HEK293T (cell line): ENCODE measurements at regions not wholly inside any gene's neighbourhood (a gene's known extent, or its start where the extent isn't known, plus 50 kb on each side); places are given as distances from the start of the nearest gene placed in this dataset.

Experiments
- ARNT ChIP-seq: fragments of 450-650 bp; IDR thresholded peaks from 2 replicates; pipeline ENCODE4 v1.6.1; 2017; ENCODE audit warnings: mild to moderate bottlenecking
- BHLHE40 ChIP-seq: fragments of 450-650 bp; IDR thresholded peaks from 2 replicates; pipeline ENCODE4 v1.6.1; 2016; ENCODE audit warnings: mild to moderate bottlenecking, moderate library complexity, borderline replicate concordance
- CTBP1 ChIP-seq: fragments of 450-650 bp; IDR thresholded peaks from 2 replicates; pipeline ENCODE4 v1.6.1; 2016; ENCODE audit warnings: borderline replicate concordance
- FOXA1 ChIP-seq: fragments of 450-650 bp; IDR thresholded peaks from 2 replicates; pipeline ENCODE4 v1.6.1; 2016; ENCODE audit warnings: mild to moderate bottlenecking
- FOXK2 ChIP-seq: fragments of 450-650 bp; IDR thresholded peaks from 2 replicates; pipeline ENCODE4 v1.6.1; 2016; ENCODE audit warnings: mild to moderate bottlenecking
- FOXM1 ChIP-seq: fragments of 450-650 bp; IDR thresholded peaks from 2 replicates; pipeline ENCODE4 v1.6.1; 2017; ENCODE audit warnings: mild to moderate bottlenecking, borderline replicate concordance
- HDGF ChIP-seq: fragments of 450-650 bp; IDR thresholded peaks from 2 replicates; pipeline ENCODE4 v1.6.1; 2017; ENCODE audit warnings: antibody characterized with exemption, borderline replicate concordance
- L3MBTL2 ChIP-seq: fragments of 450-650 bp; conservative IDR thresholded peaks from 2 replicates; pipeline ENCODE4 v1.6.1; 2016; ENCODE audit warnings: mild to moderate bottlenecking
- SP1 ChIP-seq: fragments of 450-650 bp; IDR thresholded peaks from 2 replicates; pipeline ENCODE4 v1.6.1; 2017
- SUZ12 ChIP-seq: fragments of 450-650 bp; IDR thresholded peaks from 2 replicates; pipeline ENCODE4 v1.6.1; 2016; ENCODE audit warnings: mild to moderate bottlenecking
- TARDBP ChIP-seq: fragments of 450-650 bp; IDR thresholded peaks from 2 replicates; pipeline ENCODE4 v1.6.1; 2016
- ZNF384 ChIP-seq: fragments of 450-650 bp; IDR thresholded peaks from 2 replicates; pipeline ENCODE4 v1.6.1; 2016
- TF ChIP-seq, protein P1 (sequence below): fragments of 450-650 bp; IDR thresholded peaks from 2 replicates; pipeline ENCODE4 v1.6.1; 2016

DNA sequence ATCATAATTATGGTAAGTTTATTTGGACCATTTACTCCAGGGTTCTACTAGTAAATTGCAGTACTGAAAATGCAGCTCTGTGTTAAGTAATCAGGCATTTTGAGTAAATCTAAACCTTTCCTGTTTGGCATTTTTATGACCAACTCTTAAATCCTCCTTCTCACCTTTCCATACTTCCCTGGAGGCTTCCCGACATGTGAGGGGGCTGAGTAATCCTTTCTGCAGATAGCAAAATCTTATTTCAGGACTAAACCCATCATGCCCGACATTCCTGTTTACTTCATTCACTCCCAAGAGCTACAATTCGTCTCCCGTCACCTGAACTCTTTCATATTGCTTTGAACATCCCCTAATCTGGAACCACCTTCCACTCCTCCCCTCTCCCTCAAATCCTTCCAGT lies 296.6 kb downstream of the IKZF2 start:
- TF ChIP-seq BHLHE40: no peak
- no peak for TF ChIP-seq ZNF384
- TF ChIP-seq HDGF: no peak
- no peak for TF ChIP-seq TARDBP
- no peak for TF ChIP-seq CTBP1
- TF ChIP-seq SP1: no peak
- TF ChIP-seq FOXK2: no peak
- no peak for TF ChIP-seq FOXM1
- no peak for TF ChIP-seq L3MBTL2
- TF ChIP-seq, protein P1, sequence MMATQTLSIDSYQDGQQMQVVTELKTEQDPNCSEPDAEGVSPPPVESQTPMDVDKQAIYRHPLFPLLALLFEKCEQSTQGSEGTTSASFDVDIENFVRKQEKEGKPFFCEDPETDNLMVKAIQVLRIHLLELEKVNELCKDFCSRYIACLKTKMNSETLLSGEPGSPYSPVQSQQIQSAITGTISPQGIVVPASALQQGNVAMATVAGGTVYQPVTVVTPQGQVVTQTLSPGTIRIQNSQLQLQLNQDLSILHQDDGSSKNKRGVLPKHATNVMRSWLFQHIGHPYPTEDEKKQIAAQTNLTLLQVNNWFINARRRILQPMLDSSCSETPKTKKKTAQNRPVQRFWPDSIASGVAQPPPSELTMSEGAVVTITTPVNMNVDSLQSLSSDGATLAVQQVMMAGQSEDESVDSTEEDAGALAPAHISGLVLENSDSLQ: no peak
- TF ChIP-seq FOXA1: no peak
- TF ChIP-seq SUZ12: no peak
- no peak for TF ChIP-seq ARNT
